A673 (cell line): ENCODE measurements at regions not wholly inside any gene's neighbourhood (a gene's known extent, or its start where the extent isn't known, plus 50 kb on each side); places are given as distances from the start of the nearest gene placed in this dataset.

Source experiments
- BruUV-seq: library from RNA; stranded (reverse); fragments of 400-500 nt; replicated peaks from 2 replicates; lab custom pipeline; 2021; lab: Mats Ljungman, UMichigan
- CTCF ChIA-PET: fragments of 300-600 bp; sonication (Branson Sonifier 250); formaldehyde crosslinking; loops from one replicate; lab custom pipeline; 2022; ENCODE audit warnings: antibody characterized with exemption; lab: Charles Lee
- POLR2A ChIA-PET: fragments of 300-600 bp; sonication (Branson Sonifier 250); formaldehyde crosslinking; loops from one replicate; lab custom pipeline; 2022; ENCODE audit warnings: antibody characterized with exemption; ENCODE audit not compliant: low non-redundant PET; lab: Charles Lee
- DNase-seq: peaks from one replicate; pipeline ENCODE4 v3.0.0-alpha.2; 2015; ENCODE audit warnings: low spot score
- H3K27ac ChIP-seq: fragments of 200-600 bp; sonication (generic); 2 replicates; pipeline ENCODE4 v1.5.1; 2016; ENCODE audit warnings: mixed run types, low read depth, mild to moderate bottlenecking, mixed read lengths, antibody characterized with exemption, low read length; ENCODE audit not compliant: poor library complexity, severe bottlenecking
- H3K27me3 ChIP-seq: fragments of 200-600 bp; sonication (generic); replicated peaks from 2 replicates; pipeline ENCODE4 v1.6.1; 2017; ENCODE audit warnings: mixed run types, low read depth, mild to moderate bottlenecking, mixed read lengths, antibody characterized with exemption, low read length; ENCODE audit not compliant: insufficient read depth, poor library complexity
- H3K36me3 ChIP-seq: fragments of 200-600 bp; sonication (generic); 2 replicates; pipeline ENCODE4 v1.6.1; 2016; ENCODE audit warnings: mixed run types, mild to moderate bottlenecking, mixed read lengths, antibody characterized with exemption, low read length; ENCODE audit not compliant: insufficient read depth, poor library complexity, severe bottlenecking
- H3K4me1 ChIP-seq: fragments of 200-600 bp; sonication (generic); 2 replicates; pipeline ENCODE4 v1.6.1; 2017; ENCODE audit warnings: mixed run types, mild to moderate bottlenecking, mixed read lengths, antibody characterized with exemption, low read length; ENCODE audit not compliant: insufficient read depth, poor library complexity, severe bottlenecking
- H3K4me3 ChIP-seq: fragments of 200-600 bp; sonication (generic); 2 replicates; pipeline ENCODE4 v1.5.1; 2016; ENCODE audit warnings: low read depth, mixed run types, mild to moderate bottlenecking, mixed read lengths, low read length; ENCODE audit not compliant: poor library complexity, severe bottlenecking
- H3K9me3 ChIP-seq: fragments of 200-600 bp; sonication (generic); 2 replicates; pipeline ENCODE4 v1.6.1; 2016; ENCODE audit warnings: mixed run types, low read depth, mild to moderate bottlenecking, mixed read lengths, antibody characterized with exemption, low read length; ENCODE audit not compliant: poor library complexity, severe bottlenecking
- EZH2 ChIP-seq: fragments of 200-600 bp; sonication (generic); IDR thresholded peaks from 2 replicates; pipeline ENCODE4 v1.6.1; 2017; ENCODE audit warnings: borderline replicate concordance, low read depth, mild to moderate bottlenecking, mixed read lengths, antibody characterized with exemption, low read length; ENCODE audit not compliant: poor library complexity, severe bottlenecking
- intact Hi-C: fragments of 100-400 bp; cut with micrococcal nuclease; formaldehyde crosslinking; loops from one replicate; pipeline ENCODE4 v1.10.0; 2022; ENCODE audit not compliant: unreplicated experiment
- TF ChIP-seq, protein P1 (sequence below): fragments of 300-800, 200-600 bp; sonication (generic); conservative IDR thresholded peaks from 2 replicates; pipeline ENCODE4 v1.5.1; 2017; ENCODE audit warnings: low read depth, mild to moderate bottlenecking, antibody characterized with exemption, low read length, moderate library complexity, mixed read lengths

DNA sequence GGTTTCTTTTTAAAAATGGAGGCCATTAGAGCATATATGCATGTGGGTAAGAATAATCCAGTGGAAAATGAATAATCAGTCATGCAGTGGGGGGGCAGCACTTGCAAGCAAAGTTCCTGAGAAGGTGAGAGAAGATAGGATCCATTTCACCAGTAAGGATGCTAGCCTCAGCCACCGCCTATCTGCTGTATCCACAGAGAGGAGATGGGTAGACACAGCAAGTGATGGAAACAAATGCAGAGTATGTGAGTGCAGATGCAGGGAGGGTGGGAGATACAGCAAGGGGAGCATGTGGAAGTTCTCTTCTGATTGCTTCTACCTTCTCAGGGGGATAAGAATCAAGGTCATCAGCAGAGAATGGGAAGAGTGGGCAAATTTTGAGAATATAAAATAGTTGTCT lies 171.4 kb upstream of the PDE1C start:
- intact Hi-C loops = no loop called here
- Histone ChIP-seq H3K27ac (no peak overlapping the region), H3K36me3 (no peaks in the 10 kb centered on the region), H3K27me3 (peaks cover 29% of the 10 kb centered on the region), H3K4me1 (no peaks in the 10 kb centered on the region), H3K4me3 (no peak overlapping the region), H3K9me3 (no peaks in the 10 kb centered on the region)
- no peak for DNase-seq
- CTCF ChIA-PET = no interaction called here
- no TSS peak for BruUV-seq
- POLR2A ChIA-PET = no interaction called here
- TF ChIP-seq EZH2 = no peak
- TF ChIP-seq, protein P1, sequence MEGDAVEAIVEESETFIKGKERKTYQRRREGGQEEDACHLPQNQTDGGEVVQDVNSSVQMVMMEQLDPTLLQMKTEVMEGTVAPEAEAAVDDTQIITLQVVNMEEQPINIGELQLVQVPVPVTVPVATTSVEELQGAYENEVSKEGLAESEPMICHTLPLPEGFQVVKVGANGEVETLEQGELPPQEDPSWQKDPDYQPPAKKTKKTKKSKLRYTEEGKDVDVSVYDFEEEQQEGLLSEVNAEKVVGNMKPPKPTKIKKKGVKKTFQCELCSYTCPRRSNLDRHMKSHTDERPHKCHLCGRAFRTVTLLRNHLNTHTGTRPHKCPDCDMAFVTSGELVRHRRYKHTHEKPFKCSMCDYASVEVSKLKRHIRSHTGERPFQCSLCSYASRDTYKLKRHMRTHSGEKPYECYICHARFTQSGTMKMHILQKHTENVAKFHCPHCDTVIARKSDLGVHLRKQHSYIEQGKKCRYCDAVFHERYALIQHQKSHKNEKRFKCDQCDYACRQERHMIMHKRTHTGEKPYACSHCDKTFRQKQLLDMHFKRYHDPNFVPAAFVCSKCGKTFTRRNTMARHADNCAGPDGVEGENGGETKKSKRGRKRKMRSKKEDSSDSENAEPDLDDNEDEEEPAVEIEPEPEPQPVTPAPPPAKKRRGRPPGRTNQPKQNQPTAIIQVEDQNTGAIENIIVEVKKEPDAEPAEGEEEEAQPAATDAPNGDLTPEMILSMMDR = no peak

GRCh38 chr7:32239764-32240163 lies 169.6 kb upstream of the PDE1C start:
- intact Hi-C loops = no loop called here
- no peak overlapping the region for H3K4me3 ChIP-seq
- H3K9me3 ChIP-seq = no peaks in the 10 kb centered on the region
- peaks cover 29% of the 10 kb centered on the region for H3K27me3 ChIP-seq
- CTCF ChIA-PET = no interaction called here
- no peak for DNase-seq
- POLR2A ChIA-PET = no interaction called here
- no peaks in the 10 kb centered on the region for H3K4me1 ChIP-seq
- no peak overlapping the region for H3K27ac ChIP-seq
- no peaks in the 10 kb centered on the region for H3K36me3 ChIP-seq
- TF ChIP-seq EZH2 = no peak
- TF ChIP-seq, protein P1 = no peak
- BruUV-seq = no TSS peak

- Histone ChIP-seq H3K27ac (no peak overlapping the region), H3K36me3 (no peaks in the 10 kb centered on the region), H3K4me1 (no peaks in the 10 kb centered on the region), H3K27me3 (peaks cover 26% of the 10 kb centered on the region), H3K4me3 (no peak overlapping the region), H3K9me3 (no peaks in the 10 kb centered on the region)
- no TSS peak for BruUV-seq
- no peak for DNase-seq
- CTCF ChIA-PET = no interaction called here
- intact Hi-C loops = no loop called here
- POLR2A ChIA-PET = no interaction called here
- TF ChIP-seq EZH2 = no peak
- TF ChIP-seq, protein P1 = no peak
Measured at GRCh38 chr7:32228601-32229000, 158.4 kb upstream of the PDE1C start.
